Daoy (cell line): ENCODE measurements at regions not wholly inside any gene's neighbourhood (a gene's known extent, or its start where the extent isn't known, plus 50 kb on each side); places are given as distances from the start of the nearest gene placed in this dataset.

Experiments
- DNase-seq: peaks from one replicate; pipeline ENCODE4 v3.0.0-alpha.2; 2015; ENCODE audit warnings: low read depth

GRCh38 chr2:207289295-207290018, 123.7 kb upstream of the KLF7 start:
- DNase-seq: no peak

DNA sequence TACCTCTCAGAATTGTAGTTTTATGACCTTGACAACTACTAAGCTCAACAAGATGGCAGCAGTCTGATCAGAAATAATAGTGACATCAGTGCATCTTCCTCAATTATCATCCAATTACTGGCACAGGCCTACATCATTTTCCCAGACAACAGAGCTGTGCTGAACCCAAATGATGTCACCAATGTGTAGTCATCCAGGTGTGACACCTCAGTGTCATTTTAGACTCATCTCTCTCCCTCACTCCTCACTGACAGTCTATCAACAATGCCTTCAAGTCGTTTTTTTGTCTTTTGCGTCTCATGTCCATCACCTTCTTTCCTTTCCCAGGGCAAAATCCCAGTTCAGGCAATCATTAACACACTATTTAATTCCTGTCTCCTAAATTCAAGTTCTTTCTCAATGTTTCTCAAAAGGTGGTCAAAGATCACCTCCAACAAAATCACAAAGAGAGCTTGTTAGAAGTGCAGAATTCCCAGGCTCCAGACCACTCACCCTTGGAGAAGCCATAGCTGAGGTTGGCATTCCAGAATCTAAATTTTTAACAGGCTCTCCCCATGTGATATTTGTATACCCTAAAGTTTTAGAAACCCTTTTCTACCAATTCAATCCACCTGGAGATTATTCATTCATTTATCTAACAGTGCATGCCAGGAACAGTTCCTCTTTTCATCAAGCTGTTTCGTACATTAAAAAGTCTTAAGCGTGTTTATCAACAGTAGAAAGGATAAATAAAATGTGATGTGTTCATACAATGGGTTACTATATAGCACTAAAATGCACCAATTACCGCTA, 125.3 kb upstream of the KLF7 start:
- DNase-seq: no peak

DNA sequence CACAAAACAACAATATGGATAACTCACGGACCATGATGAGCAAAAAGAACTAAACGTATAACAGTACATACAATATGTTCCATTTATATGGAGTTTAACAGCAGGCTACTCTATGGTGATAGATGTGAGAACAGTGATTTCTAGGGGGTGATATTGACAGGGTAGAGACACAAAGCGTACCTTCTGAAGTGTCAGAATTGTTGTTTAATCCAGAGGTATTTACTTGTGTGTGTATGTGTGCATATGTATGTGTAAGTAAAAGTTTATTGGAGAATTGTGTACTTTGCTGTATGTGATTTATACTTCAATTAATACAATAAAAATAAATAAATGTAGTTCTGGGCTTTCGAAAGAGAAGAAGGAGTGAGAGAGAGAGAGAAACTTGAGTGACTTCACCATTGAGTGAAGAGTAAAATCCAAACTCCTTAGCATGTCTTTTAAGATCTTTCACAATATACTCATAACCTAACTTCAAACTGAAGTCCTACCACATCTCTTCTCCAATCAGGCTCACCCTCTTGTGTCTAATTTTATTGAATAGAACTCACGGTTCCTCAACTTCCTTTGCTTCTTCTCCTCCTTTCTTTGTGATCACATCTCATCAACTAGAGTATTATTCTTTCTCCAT, 126.0 kb upstream of the KLF7 start:
- DNase-seq: no peak

- DNase-seq: no peak
Observed at GRCh38 chr2:207296265-207296948, 130.7 kb upstream of the KLF7 start.

GRCh38 chr2:207300817-207301216, 135.1 kb upstream of the KLF7 start:
- no peak for DNase-seq

GRCh38 chr2:207304761-207305160, 139.0 kb upstream of the KLF7 start:
- no peak for DNase-seq

GRCh38 chr2:207308519-207309224, 142.9 kb upstream of the KLF7 start:
- DNase-seq: no peak

- peak; percentile 90 for DNase-seq
Observed at GRCh38 chr2:207311316-207312005, 145.7 kb upstream of the KLF7 start.

DNA sequence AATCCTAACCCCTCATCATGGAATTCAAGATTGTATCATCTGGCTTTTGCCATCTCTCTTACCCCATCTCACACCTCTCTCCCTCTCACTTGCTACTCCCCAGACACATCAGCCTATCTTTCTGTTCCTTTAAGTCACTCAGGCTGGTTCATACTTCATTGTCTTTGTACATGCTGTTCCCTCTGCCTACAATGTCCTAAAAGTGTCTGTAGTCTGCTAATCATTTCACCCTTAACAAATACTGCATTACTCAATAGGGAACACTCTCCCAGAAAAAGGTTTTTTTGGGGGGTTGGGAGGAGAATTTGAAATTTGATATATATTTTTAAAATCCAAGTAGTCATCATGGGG, 146.2 kb upstream of the KLF7 start:
- no peak for DNase-seq

DNA sequence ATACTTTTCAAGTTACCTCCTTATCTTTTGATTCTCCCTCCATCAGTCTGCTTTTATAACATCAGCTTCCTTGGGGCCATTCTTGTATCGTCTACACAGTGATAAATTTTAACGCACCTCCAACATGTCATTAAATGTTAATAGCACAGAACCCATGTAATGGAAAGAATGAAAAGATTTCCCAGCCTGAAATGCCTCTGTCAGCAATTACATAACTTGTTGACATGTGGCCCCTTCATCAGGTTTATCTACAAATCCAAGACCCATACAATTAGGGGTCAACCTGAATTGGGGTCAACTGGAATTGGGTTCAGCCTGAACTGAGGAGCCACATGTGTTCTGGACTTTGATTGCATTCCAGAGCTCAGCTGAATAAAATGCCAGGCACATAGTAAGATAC, 148.2 kb upstream of the KLF7 start:
- DNase-seq: no peak

DNA sequence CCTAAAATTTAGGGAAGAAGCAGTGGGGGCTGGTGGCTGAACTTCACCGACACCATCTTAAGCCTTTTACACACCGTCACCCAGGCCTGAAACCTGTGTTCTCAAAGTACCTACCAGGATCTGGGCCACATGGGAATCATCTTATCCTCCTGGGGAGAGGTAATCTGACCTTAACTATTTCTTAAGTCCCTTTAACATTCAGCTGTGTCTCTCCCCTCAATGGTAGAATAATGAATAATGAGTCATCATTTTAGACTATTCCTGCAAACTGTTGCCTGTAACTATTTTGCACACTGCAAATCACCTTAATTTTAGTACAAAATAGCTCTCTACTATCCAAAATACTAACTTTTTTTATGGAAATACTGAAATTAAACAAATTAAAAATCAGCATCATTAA, 149.4 kb upstream of the KLF7 start:
- DNase-seq: no peak

- no peak for DNase-seq
Observed at GRCh38 chr2:207316484-207316883, 150.7 kb upstream of the KLF7 start.

GRCh38 chr2:207316906-207317305, 151.2 kb upstream of the KLF7 start:
- DNase-seq: no peak

DNA sequence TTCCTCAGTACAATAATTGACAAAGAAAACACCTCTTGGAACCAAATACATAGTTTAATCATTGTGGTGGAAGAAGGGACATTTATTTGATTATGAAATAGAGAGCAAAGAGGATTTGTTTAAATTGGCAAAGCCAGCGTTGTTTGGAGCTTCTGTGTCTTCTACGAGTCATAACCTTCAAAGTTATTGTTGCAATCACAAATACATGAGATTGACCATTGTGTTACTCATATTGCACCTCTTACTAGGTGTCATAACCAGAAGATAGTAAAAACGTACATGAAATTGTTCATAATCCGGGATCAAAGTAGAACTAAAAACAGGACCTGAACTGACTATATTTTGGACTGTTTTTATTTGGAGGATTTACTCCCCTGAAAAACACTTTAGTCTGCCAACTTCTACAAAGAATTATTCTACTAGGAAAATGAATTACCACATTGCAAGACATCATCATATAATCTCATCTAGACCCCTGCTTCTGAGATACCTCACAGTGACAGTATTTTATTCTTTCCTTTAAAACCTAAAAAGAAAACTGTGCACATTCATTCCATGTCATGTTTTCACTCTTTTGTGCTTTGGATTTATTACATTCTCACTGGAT, 151.7 kb upstream of the KLF7 start:
- DNase-seq: no peak

DNA sequence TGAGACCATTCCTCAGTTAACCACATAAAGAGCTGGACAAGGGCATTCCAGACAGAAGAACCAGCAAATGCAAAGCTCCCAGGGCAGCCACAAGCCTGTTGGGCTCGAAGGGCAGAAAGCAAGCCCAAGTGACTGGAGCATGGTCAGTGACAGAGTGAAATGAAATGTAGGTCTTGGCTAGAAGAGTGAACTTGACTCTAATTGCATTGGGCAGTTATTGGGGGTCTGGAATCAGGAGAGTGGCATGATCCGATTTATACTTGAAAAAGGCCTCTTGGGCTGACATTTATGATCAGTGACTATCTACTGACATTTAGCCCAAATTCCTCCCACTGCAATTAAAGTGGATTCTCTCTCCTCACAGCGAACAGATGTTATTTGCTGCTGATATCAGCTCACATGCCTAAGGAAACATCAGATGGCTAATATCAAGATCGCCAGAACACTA, 152.5 kb upstream of the KLF7 start:
- no peak for DNase-seq

- DNase-seq: no peak
Observed at GRCh38 chr2:207319316-207319715, 153.6 kb upstream of the KLF7 start.

DNA sequence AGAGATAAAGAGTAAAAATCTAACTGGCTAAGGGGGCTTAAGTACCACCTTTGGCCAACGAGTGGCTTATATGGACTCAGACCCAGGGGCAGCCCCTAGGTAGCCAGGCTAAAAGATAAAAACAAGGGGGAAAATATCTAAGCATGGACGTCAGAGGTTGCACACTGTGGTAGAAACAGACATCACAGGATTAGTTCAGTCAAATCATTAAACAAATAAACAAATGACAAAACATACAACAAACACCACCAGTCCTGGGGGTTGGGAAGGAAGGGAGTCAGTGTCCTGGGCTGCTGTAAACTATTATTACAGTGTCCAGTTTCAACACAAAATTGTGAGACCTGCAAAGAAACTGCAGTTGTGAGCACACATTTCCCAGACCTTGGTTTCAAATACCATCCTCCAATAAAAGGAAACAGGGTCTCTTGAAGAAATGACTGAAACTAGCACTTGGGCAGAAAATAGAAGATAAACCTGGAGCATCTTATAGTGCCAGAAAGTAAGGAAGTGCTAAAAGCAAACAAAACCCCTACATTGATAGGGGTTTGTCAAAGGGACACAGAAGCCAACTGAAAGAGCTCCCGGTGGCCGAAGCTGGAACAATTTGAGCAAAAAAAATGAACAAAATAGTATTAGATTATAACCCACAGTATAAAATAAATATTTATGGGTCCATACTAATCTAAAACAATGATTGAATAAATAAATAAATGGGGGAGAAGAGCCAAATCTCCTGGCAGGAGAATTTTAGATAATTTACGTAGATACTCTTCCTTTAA, 154.8 kb upstream of the KLF7 start:
- no peak for DNase-seq

- DNase-seq: no peak
Observed at GRCh38 chr2:207321514-207321913, 155.8 kb upstream of the KLF7 start.

DNA sequence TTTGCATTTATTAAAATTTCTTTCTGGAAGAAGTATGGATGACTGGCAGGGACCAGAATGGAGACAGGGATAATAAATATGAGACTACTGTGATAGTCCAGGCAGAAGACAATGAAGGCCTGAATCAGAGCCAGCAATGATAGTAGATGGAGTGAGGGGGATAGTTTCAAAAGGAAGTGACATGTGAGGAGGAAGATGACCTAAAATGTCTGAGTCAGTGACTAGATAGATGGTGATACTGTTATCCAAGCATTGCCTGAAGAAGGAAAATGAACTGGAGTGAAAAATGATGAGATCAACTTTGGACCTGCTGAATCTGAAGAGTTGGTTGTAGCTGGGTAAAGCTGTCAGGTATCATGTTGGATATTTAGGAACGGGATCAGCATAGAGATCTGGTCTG, 158.3 kb upstream of the KLF7 start:
- DNase-seq: no peak

DNA sequence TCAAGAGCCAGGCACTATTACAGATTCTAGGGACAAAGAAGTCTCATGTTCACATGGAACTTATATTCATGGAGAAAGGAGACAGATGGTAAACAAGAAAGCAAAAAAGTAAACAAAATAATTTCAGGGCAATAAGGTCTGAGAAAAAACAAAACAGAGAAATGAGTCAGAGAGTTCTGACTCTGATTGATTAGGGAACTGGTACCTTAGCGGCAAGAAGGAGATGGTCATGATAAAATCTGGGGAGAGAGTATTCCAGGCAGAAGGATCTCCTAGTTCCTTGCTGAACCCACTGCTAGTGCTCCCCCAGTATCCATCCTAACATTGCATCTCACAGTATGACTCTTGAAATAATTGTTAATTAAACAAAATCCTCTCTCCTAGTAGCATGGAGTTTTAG, 161.8 kb upstream of the KLF7 start:
- no peak for DNase-seq
